Brain microvascular endothelial cell (primary cell): ENCODE measurements at regions not wholly inside any gene's neighbourhood (a gene's known extent, or its start where the extent isn't known, plus 50 kb on each side); places are given as distances from the start of the nearest gene placed in this dataset.

ENCODE experiments used
- DNase-seq: peaks from one replicate; pipeline ENCODE4 v3.0.0-alpha.2; 2020
- H3K27ac ChIP-seq: fragments of 250-450 bp; sonication (Bioruptor Pico); 2 replicates; pipeline ENCODE4 v1.5.1; 2020; ENCODE audit warnings: mild to moderate bottlenecking, moderate library complexity
- H3K27me3 ChIP-seq: fragments of 250-450 bp; sonication (Bioruptor Pico); replicated peaks from 2 replicates; pipeline ENCODE4 v1.5.1; 2020; ENCODE audit warnings: mild to moderate bottlenecking
- H3K36me3 ChIP-seq: fragments of 250-450 bp; sonication (Bioruptor Pico); replicated peaks from 2 replicates; pipeline ENCODE4 v1.5.1; 2020; ENCODE audit warnings: mild to moderate bottlenecking
- H3K4me3 ChIP-seq: 2 replicates; pipeline ENCODE4 v1.5.1; 2011; ENCODE audit warnings: low read depth, mild to moderate bottlenecking, control low read depth, low read length, moderate library complexity
- in situ Hi-C: cut with HindIII; loops from 2 replicates; pipeline ENCODE4 v1.10.0; 2017; ENCODE audit warnings: low sequenced_read_pairs, low pct_ligation_motif_present
- TF ChIP-seq, protein P1 (sequence below): IDR thresholded peaks from 2 replicates; pipeline ENCODE4 v1.5.1; 2011; ENCODE audit warnings: low read depth, mild to moderate bottlenecking, moderate library complexity, low read length, control low read depth, inconsistent platforms; ENCODE audit errors: missing control alignments

DNA sequence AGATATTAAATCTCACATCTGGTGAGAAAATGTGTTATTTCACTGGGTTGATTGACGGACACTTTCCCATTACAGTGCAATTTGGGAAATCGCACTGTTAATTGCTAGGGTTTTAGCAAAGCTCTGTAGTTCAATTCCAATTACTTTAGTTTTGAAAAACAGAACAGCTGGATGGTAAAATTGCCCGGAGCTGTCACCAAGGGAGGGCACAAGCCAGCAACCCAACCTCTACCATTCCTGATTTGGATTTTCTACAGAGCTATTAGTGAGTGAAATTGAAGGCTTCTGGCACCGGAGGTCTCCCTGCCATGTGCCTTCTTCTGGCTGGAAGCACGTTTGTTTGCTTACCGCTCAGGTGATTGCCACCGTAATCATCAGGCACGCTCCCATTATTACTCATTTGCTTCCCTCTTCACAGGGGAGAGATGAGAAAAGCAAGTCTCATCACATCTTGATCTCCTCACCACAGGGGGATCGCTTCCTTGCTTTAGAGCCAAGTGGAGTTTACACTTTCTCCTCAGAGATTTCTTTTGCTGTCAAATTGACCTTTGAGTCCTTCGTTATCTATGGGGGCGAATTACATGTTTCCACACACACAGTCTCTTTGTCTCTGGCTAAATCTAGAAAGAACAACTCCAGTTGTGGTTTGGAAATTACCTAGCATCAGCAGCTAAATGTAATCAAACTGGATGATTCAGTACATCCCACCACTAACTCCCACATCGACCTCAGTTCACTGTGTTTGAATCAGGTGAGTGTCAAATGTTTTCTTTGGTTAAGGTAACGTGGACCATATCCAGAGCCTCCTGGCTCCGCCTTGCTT lies 421.7 kb upstream of the GOLIM4 start:
- in situ Hi-C loops: no loop called here
- Histone ChIP-seq H3K27me3 (no peaks in the 10 kb centered on the region), H3K4me3 (no peak overlapping the region), H3K36me3 (no peaks in the 10 kb centered on the region), H3K27ac (no peak overlapping the region)
- DNase-seq: no peak
- TF ChIP-seq, protein P1, sequence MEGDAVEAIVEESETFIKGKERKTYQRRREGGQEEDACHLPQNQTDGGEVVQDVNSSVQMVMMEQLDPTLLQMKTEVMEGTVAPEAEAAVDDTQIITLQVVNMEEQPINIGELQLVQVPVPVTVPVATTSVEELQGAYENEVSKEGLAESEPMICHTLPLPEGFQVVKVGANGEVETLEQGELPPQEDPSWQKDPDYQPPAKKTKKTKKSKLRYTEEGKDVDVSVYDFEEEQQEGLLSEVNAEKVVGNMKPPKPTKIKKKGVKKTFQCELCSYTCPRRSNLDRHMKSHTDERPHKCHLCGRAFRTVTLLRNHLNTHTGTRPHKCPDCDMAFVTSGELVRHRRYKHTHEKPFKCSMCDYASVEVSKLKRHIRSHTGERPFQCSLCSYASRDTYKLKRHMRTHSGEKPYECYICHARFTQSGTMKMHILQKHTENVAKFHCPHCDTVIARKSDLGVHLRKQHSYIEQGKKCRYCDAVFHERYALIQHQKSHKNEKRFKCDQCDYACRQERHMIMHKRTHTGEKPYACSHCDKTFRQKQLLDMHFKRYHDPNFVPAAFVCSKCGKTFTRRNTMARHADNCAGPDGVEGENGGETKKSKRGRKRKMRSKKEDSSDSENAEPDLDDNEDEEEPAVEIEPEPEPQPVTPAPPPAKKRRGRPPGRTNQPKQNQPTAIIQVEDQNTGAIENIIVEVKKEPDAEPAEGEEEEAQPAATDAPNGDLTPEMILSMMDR: no peak

GRCh38 chr3:168514252-168514651 lies 418.5 kb upstream of the GOLIM4 start:
- TF ChIP-seq, protein P1: no peak
- Histone ChIP-seq H3K36me3 (no peaks in the 10 kb centered on the region), H3K27me3 (no peaks in the 10 kb centered on the region), H3K27ac (no peak overlapping the region), H3K4me3 (no peak overlapping the region)
- in situ Hi-C loops: no loop called here
- DNase-seq: no peak

DNA sequence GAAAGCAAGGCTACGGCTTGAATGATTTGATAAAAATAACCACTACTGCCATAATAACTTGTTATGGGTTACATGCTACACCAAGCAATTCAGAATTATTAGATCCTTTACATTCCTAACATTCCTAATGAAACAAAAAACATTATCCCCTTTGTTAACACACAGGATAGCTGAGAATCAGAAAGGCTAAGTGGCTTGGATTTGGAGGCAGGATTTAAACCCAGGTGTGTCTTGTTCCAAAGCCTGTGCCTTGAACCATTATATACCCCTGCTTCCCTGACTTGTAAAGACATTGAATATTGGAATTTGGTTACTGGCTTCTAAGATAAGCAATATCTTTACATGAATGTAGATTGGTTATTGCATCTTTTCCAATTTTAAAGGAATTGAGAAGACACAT lies 417.1 kb upstream of the GOLIM4 start:
- no peaks in the 10 kb centered on the region for H3K36me3 ChIP-seq
- in situ Hi-C loops: no loop called here
- no peak for DNase-seq
- H3K27ac ChIP-seq: no peak overlapping the region
- H3K4me3 ChIP-seq: no peak overlapping the region
- TF ChIP-seq, protein P1: no peak
- no peaks in the 10 kb centered on the region for H3K27me3 ChIP-seq

- no peak overlapping the region for H3K4me3 ChIP-seq
- in situ Hi-C loops: no loop called here
- no peak overlapping the region for H3K27ac ChIP-seq
- H3K36me3 ChIP-seq: no peaks in the 10 kb centered on the region
- H3K27me3 ChIP-seq: no peaks in the 10 kb centered on the region
- DNase-seq: peak; percentile 5
- TF ChIP-seq, protein P1: peak; percentile 70
These were observed 415.8 kb upstream of the GOLIM4 start for GRCh38 chr3:168511428-168512014.

DNA sequence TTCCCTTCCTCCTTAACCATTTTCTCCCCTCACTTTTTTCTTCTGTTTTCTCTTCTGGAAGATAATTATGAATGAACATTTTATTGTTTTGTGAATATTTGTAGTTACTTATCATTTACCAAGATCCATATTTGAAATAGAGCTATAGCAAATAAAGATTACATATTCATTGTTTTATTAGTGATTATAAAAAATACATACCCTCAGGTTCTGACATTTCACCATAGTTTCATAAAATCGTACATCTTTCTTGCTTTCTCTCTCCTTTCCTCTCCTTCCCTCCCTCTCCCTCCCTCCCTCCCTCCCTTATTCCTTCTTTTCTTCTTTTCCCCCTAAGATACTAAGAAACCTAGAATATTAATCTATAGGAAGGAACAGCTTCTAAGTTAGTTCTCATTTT lies 410.9 kb upstream of the GOLIM4 start:
- Histone ChIP-seq H3K27ac (no peak overlapping the region), H3K4me3 (no peak overlapping the region), H3K36me3 (no peaks in the 10 kb centered on the region), H3K27me3 (no peaks in the 10 kb centered on the region)
- no peak for DNase-seq
- TF ChIP-seq, protein P1: no peak
- in situ Hi-C loops: no loop called here
